GM21447 (cell line): ENCODE measurements at regions not wholly inside any gene's neighbourhood (a gene's known extent, or its start where the extent isn't known, plus 50 kb on each side); places are given as distances from the start of the nearest gene placed in this dataset.

ENCODE experiments used
- ATAC-seq: cut with Tn5 transposase; IDR thresholded peaks from one replicate; pipeline ENCODE4 v1.9.1; 2021; ENCODE audit not compliant: unreplicated experiment

DNA sequence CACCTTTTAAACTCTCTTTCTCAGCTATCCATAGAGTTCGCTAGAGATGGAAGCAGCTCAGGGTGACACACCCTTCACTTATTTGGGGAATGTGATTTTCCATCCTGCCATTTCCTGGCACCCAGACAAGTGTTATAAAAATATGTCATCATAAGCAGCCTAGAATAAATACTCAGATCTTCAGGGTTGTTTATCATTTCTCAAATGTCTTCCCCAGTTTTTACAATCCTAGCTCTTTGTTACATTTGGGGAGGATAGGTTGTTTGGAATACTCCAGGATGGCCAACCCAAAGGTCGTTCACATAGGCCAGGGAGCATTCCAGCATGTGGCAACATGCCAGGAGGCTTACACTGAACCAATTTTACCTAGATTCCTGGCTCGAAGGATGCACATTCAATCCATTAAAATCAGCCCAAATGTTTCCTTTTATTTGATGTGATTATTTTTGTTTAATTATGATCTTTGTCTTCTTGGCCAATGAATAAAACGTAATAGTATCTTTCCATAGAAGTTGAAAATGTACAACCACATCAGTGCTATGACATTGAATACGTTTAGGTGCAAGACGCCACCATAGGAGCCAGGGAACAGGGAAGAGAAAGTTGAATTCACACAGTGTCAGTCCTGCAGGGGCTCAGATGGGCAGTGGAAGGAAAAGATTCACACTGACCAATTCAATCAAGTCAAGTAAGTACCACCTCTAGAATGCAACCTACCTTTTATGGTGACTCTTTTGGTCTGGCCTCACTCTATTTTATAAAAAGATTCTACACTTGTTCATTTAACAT lies 537.7 kb upstream of the MDFIC2 start:
- ATAC-seq = no peak

DNA sequence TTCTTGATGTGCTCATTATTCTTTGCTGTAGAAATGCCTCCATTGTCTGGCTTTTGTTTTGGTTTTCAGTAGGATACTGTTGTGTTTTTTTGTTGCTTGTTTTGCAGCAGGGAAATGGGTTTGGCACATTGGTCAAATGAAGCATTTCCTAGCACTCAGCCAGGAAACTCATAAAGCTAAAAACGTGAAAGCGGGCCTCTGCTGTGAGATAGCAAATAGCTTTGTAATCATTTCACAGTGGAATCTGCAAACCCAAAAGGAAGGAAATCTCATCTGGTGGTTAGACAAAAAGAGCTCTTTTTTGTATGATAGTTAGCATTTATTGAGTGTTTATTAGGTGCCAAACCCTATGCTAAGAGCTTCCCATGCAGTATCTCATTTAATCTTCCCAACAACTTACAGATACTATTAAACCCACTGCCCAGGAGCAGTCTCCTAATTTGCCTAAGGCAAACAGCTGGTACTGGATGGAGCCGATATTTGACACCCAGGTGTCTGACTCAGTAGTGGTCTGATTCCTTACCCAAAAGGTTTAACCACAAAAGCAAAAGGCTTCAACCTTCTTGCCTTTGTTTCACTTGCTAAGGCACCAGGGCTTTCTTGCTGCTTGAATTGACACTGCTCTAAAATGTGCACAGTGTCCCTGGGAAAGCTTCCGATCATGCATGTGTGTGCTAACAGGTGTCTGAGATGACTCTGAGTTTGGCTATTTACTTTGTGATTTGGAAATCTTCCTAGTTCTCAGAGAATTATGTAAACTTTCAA lies 527.9 kb upstream of the MDFIC2 start:
- ATAC-seq = no peak

DNA sequence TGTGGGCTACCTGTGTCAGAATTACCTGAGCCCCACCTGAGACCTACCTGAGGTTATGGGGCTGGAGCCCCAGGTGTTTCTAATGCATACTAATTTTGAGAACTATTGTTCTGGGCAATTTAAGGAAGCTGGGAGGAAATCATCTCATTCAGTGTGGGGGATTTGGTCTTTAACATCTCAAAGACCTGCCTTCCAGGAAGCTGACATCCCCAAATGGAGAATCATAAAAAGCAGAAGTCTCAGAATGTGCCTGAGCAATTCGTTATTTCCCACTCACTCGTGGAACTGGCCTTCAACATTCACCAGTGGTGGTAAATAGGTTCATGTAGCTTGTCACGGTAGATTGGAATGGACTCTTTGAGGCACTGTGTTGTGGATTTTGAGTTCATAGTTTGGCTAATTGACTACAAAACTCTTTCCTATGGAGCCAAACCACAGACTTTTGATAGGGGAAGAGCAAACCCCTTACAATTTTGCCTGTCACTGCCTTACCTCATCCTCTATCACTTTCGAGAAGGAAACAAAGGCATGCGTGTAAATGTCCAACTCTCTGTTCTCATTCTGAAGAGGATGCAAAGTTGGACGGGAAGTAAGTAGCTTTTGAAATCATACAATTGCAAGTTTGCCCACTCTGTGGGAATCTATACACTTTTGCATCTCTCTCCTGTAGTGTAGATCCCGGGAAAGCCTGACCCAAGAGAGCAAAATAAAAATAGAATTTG lies 521.0 kb upstream of the MDFIC2 start:
- ATAC-seq = no peak

DNA sequence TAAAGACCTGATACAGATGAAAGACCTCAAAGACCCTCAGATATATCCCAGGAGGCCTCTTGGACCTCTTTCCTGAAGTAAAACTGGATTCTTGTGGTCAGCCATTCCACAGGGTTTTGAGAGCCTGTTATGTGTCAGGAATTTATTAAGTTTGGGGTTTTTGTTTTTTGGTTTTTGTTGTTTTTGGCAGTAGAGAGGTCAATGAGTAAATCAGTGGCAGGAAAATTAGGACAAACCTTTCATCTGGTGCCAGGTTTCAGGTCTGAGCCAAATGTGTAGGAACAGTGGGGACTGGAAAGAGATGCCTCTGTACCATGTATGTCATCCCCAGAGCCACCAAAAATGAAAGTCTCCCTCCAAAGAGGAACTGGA lies 520.4 kb upstream of the MDFIC2 start:
- ATAC-seq = no peak

DNA sequence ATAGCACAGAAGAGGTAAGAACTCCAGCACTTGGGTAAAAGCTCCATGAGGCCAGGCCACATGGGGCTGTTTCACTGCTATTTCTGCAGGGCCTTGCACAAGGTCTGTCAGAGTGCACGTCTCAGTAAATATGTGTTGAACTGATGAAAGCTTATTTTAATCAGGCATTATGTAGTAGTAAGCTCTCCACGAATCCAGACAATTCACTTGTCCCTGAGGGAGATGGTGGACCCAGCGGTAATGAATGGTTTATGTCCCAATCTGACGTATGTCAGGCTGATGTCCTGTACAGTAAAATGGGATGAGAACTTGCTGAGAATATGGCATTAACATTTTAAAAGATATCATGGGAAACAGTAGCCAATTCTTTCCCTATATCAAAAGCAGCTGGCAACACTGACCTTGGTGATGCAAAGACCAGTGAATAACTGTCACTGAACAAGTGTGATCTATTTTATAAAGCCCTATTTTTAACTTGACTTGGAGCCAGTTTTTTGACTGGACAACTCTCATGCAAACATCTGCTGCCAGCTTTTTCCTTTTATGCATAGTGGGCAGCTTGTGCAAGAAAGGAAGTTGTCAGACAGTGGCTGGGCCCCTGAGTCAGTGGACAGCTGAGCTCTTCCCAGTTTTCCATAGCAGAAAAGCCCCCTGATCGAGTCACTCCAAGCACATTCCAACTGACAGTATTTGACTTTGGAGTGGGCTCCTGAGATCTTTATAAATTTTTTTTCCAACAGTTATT lies 519.8 kb upstream of the MDFIC2 start:
- no peak for ATAC-seq

DNA sequence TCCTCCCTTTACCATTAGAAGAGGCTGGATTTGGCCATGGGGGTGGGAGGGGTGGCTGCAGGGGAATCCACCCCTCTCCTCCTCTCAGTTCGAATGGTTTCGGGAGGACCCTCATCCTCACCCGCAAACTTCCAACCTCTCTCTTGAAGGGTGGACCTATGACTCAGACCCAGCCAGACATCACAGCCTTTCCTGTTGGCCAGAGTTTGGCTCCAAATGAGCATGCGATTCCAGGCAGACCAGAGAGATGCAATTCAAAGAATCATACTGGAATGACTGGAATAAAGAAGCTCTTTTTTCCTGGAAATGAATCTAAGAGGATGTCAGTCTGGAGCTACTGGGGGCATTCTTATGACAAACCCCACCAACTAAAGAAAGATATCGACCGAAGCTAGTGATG lies 516.7 kb upstream of the MDFIC2 start:
- no peak for ATAC-seq

DNA sequence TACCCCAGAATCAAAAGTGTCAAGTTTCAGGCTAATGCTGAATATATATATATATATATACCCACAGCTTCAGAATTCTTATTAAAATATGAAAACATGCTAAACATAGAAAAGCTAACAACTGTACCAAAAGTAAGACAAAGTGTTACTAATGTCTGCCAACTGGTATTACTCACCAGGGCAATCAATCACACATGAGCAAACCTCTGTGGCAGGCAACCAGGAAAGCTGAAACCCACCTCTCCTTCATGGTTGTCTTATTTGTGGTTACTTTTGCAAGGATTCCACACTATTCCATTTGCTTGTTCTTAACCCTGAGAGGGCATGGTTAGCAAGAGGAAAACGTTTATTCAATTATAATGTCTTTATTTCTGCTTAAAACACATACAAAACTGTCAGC lies 512.3 kb upstream of the MDFIC2 start:
- ATAC-seq = no peak

DNA sequence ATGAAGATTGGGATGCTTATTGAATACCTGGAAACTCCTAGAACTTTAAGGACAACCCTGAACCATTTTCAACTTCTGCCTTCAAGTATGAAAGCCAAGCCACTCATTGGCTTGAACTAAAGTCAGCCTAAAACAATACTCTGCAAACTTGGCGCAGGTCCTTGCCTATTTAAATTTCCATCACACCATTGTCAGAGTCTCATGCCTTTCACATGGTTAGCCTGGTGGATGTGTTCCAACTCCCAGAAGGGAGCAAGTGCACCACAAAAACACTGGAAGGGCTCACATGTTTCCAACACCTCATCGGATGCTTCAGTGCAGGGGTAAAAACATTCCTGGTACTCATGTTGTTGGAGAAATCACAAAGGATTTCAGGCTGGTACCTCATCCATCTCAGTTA lies 511.6 kb upstream of the MDFIC2 start:
- ATAC-seq = no peak

DNA sequence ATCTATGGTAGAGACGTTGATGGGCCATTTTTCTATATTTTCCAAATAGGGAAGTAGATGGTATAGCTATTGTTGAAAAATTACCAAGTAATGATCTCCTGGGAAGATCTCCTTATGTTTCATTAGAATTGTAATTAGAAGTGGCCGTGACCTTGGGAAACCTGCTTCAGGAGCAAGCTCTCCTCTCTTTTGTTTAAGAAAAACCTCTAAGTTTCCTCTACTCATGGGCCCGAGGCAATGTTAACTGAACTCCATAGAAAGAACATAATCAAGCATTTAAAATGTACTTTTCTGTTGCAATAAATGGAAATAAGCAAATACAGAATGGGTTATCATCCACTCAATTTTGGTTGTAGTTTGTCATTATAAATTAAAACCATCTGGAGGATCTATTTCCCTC lies 511.2 kb upstream of the MDFIC2 start:
- ATAC-seq = no peak

DNA sequence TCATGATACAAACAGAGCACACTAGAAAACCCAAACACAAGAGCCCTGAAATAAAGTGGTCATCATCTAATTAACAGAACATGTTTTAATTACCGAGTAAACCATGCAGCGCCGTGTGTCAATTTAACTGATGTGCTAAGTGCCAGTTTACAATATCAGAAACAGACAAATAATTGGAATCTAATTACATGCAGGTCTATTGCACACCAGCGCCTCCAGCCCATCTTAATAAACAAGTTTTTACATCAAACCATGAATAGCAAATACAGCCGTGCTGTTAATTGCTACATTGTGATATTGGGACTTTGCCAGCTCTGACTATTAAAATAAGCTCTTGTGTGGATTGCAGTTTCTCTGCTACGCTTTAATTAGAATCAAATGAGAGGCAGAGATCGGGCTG lies 510.2 kb upstream of the MDFIC2 start:
- no peak for ATAC-seq

DNA sequence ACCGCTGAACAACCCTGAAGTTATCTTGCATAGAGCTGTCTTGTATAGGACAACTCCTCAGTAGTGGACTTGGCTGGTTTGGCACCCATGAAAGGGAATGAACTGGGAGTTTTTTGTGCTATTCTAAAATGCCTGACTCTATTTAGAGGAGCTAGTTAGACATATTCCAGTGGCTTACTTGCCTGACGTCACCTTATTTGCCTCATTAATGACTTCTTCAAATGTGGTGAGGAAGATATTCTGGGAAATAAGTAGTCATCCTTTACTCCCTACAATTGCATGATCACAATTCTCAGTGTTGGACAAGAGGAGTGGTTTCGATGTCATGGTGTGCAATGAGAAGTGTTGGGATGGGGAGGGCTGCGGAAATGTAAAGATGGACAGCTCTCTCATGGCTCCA lies 509.2 kb upstream of the MDFIC2 start:
- ATAC-seq = no peak

DNA sequence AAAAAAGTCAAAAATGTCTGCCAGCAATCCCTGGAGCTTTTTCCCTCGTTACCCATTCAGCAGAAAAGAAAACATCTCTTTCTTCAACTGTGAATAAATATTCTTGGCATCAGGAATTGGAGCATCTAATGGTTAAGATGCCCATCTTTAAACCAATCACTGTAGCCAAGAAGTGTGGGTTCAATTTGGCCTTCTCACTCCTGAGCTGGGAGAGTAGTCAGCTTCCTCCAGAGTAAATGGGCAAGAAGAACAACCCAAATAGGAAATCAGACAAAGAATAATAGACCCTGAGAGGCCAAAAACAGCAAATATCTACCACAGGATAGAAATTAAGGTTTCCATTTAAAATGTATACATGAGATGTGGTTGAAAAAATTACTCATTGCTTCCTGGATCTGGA lies 508.0 kb upstream of the MDFIC2 start:
- no peak for ATAC-seq

DNA sequence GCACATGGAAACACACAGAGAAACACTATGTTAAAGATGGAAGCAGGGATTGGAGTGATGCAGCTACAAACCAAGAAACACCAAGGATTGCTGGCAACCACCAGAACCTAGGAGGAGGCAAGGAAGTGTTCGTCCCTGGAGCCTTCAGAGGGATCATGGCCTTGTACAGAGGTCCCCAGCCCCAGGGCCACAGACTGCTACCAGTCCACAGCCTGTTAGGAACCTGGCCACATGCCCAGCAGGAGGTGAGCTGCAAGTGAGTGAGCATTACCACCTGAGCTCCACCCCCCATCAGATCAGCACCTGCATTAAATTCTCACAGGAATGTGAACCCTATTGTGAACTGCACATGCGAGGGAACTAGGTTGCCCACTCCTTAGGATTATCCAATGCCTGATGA lies 505.7 kb upstream of the MDFIC2 start:
- ATAC-seq = no peak

DNA sequence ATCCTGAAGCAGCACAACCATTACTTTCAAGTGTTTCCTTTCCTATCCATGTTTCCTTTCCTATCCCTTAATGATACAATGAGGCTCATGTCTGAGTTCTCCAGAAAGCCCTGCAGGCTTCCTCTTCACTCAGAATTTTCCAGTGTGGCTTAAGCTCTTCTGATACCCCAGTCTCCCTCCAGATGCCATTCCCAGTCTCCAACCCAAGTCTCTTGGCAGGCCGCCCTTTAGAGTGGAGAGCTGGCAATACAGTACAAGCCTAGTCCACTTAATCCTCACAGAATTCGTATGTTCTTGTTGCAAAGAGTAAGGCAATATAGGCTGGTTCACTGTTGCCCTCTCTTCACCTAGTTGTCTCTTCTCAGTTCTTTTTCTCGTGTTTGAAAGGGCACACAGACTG lies 503.9 kb upstream of the MDFIC2 start:
- ATAC-seq = no peak

DNA sequence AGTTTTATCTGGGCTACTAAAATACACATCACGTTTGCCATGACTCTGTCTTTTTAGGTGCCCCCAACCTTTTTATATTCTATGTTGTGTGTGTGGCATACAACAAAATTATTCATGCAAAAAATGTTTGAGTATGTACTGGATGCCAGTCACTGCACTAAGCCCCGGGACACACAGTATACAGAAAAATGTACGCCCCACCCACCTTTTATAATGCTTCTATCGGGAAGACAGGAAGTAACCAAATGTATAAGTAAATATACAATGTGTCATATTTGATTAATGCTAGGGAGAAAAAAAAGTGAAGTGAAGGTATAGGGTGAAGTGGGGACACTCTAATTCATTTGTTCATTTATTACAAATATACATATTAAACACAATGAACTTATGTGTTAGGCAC lies 503.4 kb upstream of the MDFIC2 start:
- no peak for ATAC-seq

DNA sequence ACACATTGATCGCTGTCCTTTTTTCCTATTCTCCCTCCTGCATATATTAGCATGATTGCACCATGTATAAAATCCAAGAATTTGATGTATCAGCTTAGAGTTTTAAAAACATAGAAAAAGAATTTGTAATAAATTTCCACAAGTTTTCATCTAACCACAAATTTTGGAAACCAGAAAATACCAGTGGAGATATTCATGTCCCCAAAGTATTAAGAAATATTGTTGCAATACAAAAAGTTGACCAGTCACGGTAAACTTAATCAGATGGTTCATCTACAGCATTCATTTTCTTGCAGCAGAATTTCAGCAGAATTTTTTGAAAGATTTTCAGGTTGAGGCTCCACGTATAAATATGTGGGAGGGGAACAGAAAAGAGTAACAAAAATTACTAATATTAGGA lies 500.9 kb upstream of the MDFIC2 start:
- ATAC-seq = no peak

DNA sequence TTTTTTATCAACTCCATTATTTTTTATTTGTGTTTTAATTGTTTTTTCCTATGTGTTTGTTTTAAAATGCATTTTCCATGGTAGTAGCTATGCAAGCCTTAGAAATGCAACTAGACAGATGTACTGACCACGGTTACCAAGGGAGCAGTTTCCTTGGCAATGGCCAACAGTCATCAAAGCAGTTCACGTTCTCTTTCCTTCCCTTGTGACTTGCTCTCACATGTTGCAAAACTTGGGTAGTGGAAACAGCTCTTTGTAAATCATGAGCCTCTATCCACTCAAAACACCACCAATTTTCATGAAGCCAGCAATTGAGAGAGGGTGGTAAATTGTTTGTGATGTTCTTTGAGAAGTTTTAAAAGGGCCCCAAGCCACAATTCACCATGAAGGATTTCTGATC lies 499.4 kb upstream of the MDFIC2 start:
- no peak for ATAC-seq

DNA sequence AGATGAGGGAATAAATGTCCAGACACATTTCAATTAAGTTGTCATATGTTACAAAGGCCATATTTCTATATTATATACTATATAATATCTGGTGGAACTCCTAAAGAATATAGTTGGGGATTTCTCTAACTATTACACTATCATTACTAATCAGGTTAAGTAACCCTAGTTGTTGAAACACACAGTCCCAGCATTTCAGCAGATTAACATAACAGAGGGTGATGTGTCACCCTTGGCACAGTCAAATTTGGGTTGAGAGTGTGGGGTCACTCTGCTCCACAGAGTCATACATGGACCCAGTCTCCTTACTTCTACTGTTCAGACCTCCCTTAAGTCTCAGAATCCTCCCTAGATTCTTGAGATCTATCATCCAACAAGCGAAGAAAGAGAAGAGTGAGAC lies 496.4 kb upstream of the MDFIC2 start:
- no peak for ATAC-seq

DNA sequence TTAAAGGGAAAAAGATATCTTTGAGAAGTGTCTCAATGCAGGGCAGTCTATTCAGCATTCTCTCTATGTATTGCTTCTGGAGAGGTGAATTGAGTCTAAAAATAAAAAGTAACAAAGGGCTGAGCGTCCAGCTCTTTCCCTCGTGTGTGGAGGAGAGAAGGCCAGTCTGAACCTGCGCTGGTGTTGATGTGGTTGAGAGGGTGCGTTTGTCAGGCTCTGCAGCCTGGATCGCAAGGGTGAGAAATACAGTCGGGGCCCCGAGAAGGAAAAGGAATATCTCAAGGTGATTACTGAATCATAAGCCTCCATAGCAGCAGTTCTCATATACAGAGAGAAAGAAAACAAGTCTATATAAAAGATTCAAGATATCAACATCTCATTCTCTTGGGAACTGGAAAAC lies 494.1 kb upstream of the MDFIC2 start:
- ATAC-seq = no peak

DNA sequence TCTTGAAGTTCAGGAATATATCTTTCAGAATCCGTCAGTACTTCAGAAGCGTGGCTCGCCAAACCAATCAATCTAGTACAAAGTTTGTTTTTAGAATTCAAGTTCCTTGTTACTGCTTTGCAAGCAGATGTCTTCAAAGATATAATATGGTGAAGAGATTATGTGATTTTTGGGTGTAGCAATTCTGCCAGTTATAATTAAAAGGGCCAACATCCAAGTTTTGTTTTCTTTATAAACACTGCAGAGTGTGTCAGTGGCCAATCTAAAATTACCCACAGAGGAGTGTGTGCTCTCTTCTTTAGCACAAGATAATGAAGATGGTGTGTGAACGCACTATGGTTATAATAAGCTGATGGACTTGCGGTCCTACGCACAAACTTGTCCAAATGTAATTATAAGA lies 493.6 kb upstream of the MDFIC2 start:
- no peak for ATAC-seq
